ENCODE measurements at regions not wholly inside any gene's neighbourhood (a gene's known extent, or its start where the extent isn't known, plus 50 kb on each side); places are given as distances from the start of the nearest gene placed in this dataset.
"Not testable (repeated sequence)": the region's sequence is repeated elsewhere in the genome, so short reads cannot be mapped to it uniquely, and the experiment has no call there.

GRCh38 chr14:55977392-55978150 is 140.6 kb upstream of the PELI2 start:
- DNase-seq (ENCODE audit: low read depth in 2 of 2), result no peak

DNA sequence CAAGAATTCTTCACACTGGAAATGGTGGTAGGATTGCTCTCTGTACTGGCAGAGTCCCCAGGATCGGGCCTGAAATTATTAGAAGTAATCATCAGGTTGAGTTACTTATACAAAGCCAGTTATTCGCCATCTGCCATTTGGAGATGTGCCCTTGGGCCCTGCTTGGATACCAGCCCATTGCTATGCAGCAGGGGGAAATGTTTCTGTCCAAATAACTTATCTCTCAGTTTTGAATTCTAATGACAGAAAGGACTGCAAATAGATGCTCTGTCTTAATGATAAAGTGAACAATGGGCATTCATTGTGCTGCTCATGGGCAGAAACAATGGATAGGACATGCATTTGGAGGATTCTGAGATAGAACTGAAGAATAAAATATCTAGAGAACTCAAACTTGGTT is 139.1 kb upstream of the PELI2 start:
- DNase-seq (ENCODE audit: low read depth in 2 of 2), result no peak

GRCh38 chr14:55979781-55980180 is 138.4 kb upstream of the PELI2 start:
- no peak for DNase-seq (ENCODE audit: low read depth in 2 of 2)

DNA sequence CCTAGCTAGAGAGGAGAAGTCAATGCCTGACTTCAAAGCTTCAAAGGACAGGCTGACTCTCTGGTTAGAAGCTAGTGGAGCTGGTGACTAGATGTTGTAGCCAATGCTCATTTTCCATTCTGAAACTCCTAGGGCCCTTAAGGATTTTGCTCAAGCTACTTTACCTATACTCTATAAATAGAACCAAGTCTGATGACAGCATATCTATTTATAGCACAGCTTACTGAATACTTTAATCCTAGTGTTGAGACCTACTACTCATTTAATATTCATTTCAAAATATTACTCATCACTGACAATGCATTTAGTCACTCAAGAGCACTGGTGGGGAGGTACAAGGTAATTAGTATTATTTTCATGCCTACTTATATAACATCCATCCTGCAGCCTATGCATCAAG is 137.2 kb upstream of the PELI2 start:
- no peak for DNase-seq (ENCODE audit: low read depth in 2 of 2)

DNA sequence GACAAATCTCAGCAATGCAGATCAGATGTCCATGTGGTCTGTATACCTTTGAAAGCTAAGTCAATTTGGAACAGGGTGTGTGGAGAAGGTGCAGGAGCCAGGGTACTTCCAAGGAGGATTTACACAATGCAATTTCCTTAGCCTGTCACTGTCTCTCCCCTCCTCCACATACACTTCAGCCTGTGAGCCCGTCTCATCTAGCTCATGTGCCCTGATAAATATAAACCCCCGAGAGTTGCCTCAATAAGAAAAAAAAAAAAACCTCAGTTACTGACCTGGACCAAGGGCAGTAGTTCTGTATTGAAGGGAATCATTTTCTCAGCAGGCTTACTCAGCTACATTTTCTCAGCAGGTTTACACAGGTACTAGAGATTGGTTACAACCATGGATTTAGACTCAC is 132.1 kb upstream of the PELI2 start:
- no peak for DNase-seq (ENCODE audit: low read depth in 2 of 2)

GRCh38 chr14:56000846-56001245 is 117.4 kb upstream of the PELI2 start:
- DNase-seq (ENCODE audit: low read depth in 2 of 2), result no peak

GRCh38 chr14:56002342-56002741 is 115.9 kb upstream of the PELI2 start:
- DNase-seq (ENCODE audit: low read depth in 2 of 2), result no peak

DNA sequence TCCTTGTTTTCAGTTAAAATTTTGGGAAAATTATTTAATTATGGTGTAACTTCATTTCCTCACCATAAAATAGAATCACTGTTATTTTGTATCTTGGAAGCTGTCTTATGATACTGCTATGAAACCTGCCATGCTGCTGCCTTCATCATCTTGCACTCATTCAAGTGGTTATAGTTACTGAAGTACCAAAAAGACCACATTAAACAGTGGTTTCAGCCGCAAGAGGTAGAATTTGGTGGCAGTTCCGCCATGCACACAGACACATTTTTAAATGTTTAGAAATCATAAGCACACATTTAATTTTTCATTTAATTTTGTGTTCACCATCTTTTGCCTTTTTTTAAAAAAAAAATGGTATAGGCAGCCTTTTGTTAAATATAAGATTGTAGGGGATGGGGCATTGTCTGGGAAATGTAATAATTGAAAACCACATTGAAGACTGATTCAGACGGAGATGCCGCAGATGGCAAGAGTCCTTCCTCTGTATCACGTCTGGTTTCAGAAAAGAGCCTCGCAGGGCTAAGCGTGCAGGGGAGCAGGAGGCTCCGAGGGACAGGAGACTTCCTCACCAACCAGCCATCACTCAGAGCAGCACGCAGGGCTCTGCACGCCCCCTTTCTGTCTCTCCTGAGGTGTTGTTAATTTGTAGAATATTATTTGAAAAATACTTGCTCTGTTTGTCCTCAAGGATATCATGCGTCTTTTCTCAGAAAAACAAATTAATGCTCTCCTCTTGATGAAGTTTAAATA is 115.2 kb upstream of the PELI2 start:
- DNase-seq (ENCODE audit: low read depth in 2 of 2), result peak in 1 of 2 donors; percentile 3

DNA sequence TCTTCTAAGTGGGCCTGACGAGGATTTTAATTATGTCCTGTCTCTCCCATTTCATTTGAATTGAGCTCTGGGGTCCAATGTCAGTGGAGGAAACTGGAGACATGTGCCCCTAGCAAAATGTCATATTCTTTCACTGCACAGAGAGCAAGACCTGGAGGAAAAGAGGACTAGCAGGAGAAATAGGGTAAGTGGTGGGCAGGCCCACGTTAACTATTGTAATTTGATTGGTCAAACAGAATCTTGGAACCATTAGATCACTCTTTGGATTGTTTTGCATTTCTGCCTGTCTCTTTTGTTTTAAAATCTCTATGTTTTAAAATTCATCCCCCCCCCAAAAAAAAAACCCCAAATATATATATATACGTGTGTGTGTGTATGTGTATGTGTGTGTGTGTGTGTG is 113.9 kb upstream of the PELI2 start:
- DNase-seq (ENCODE audit: low read depth in 2 of 2), result no peak

DNA sequence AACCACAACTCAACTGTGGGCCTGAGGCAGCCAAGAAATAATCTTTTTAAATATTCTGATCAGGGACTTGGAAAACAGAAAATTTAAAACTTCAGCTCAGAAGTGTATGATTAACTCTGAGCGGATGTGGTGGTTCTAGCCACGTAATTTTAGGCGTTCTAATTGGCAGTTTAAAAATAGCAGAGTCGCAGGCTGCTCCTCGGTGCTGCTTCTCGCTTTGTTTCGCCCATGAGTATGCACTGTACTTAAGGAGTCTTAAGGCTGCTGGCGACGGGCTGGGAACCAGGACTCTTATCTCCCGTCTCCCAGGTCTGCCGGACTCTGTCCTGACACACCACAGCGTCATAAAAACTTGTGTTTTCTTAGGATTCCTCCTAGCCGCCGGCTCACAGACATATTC is 113.4 kb upstream of the PELI2 start:
- DNase-seq (ENCODE audit: low read depth in 2 of 2), result no peak

DNA sequence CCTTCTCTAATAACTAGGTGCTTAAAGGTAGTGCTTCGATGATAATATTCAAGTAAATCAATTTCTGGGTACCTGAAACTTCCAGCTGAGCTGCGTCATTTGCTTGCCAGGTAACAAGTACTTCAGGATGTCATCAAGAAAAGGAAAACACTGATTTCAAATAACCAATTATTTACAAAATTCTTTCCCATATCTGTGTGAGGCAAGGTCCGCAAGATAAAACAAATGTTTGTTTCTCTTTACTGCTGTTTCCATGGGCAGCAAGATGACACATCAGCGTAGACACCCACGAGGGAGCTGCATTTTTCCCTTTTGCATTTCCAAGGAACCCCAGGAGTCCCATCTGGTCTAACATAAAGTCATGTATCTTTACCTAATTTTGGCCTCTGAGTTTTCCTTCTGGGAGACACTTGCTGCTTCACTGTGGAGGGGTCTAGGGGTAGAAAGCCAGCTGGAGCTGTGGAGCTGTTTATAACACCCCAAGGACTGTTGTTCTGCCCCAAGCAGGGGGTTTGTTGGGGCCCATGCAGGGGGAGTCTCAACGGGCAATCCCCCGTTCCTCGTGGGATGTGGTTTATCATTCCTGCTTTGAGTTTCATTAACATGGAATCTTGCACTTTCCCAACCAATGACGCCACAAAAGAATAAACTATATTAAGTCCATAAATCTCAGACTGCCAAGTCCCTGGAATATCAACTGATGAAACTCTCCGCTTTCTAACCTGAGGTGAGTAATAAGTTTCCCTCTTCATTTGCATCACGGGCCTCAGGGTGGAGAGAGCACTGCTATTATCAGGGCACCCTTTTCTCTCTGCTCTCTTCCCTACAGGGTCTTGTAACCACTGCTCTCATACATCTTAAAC is 112.8 kb upstream of the PELI2 start:
- no peak for DNase-seq (ENCODE audit: low read depth in 2 of 2)

- DNase-seq (ENCODE audit: low read depth in 2 of 2), result not testable (repeated sequence)
Observed at GRCh38 chr14:56007491-56007890, 110.7 kb upstream of the PELI2 start.

GRCh38 chr14:56008150-56008549 is 110.1 kb upstream of the PELI2 start:
- no peak for DNase-seq (ENCODE audit: low read depth in 2 of 2)

DNA sequence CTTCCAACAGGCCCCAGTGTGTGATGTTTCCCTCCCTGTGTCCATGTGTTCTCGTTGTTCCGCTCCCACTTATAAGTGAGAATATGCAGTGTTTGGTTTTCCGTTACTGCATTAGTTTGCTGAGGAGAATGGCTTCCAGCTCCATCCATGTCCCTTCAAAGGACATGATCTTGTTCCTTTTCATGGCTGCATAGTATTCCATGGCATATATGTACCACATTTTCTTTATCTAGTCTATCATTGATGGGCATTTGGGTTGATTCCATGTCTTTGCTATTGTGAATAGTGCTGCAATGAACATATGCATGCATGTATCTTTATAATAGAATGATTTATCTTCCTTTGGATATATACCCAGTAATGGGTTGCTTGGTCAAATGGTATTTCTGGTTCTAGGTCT is 109.5 kb upstream of the PELI2 start:
- DNase-seq (ENCODE audit: low read depth in 2 of 2), result not testable (repeated sequence)

GRCh38 chr14:56023661-56024081 is 94.5 kb upstream of the PELI2 start:
- no peak for DNase-seq (ENCODE audit: low read depth in 2 of 2)

- no peak for DNase-seq (ENCODE audit: low read depth in 2 of 2)
Observed at GRCh38 chr14:56025191-56025590, 93.0 kb upstream of the PELI2 start.

- DNase-seq (ENCODE audit: low read depth in 2 of 2), result no peak
Observed at GRCh38 chr14:56026506-56026905, 91.7 kb upstream of the PELI2 start.

DNA sequence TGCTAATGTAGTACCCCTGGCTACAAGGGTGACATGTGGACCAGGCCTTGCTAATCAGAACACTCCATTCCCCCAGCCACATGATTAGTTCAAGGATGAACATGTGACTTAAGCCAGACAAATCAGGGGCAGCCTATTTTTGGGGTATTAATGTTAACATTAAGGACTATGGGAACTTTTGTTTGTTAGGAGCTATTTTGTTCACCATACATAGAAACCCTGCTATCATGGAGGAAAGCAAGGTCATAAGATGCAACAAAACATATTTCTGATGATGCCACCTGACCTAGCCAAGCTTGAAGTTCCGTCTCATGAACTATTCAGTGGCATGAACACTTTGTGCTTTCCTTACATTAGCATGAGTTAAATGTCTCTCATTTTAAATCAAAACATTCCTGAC is 90.8 kb upstream of the PELI2 start:
- no peak for DNase-seq (ENCODE audit: low read depth in 2 of 2)

GRCh38 chr14:56027916-56028712 is 90.1 kb upstream of the PELI2 start:
- DNase-seq (ENCODE audit: low read depth in 2 of 2), result no peak

DNA sequence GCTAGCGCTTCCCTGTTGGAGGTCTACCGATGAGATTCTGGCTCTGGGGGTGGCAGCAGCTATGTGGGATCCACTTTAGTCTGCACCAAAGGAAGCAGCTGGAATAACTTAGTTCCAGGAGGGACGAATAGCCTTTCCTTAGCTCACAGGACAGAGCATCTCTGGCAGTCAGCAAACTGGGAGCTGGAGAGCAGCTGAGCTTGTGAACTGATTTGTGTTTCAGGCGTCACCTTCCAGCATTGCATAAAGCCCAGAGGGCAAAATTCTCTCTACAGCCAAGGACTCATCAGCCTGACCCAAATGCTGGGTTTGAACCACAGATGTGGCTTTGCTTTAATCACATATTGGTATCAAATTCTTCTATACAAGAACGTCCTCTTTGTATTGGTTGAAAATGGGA is 81.9 kb upstream of the PELI2 start:
- no peak for DNase-seq (ENCODE audit: low read depth in 2 of 2)

GRCh38 chr14:56040121-56040520 is 78.1 kb upstream of the PELI2 start:
- DNase-seq (ENCODE audit: low read depth in 2 of 2), result no peak

DNA sequence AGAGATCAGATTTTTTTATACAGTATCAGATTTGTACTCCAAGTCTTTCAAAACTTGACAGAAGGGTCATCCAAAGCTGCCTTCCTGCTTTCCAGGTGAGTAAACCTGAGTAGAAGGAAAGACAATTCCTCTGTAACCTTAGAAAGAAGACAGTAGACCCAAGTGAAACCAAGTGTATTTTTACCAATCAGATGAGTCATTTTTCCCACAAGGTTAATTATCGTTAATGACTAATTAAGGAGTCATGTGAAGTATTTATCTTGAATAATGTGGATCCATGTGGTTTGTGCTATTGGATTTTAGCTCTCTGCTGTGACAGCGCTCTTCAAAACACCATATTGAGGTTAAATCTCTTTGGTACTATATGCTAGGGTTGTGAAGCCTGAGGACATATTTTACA is 74.0 kb upstream of the PELI2 start:
- no peak for DNase-seq (ENCODE audit: low read depth in 2 of 2)

All from stimulated activated CD8-positive, alpha-beta memory T cell treated with anti-CD3 and anti-CD28 coated beads, Interleukin-7, amount 100 ng/mL, for 4 hours (primary cell).